Skeletal muscle cell (primary cell): ENCODE measurements at regions not wholly inside any gene's neighbourhood (a gene's known extent, or its start where the extent isn't known, plus 50 kb on each side); places are given as distances from the start of the nearest gene placed in this dataset.
A peak's percentile ranks its signal among the peaks of the same experiment; 100 is the strongest.
"Not testable (repeated sequence)": the region's sequence is repeated elsewhere in the genome, so short reads cannot be mapped to it uniquely, and the experiment has no call there.

Experiments
- DNase-seq: peaks from one replicate; pipeline ENCODE4 v3.0.0-alpha.2; 2010; ENCODE audit warnings: low read depth
- H3K4me3 ChIP-seq: 2 replicates; pipeline ENCODE4 v1.5.1; 2011; ENCODE audit warnings: low read depth, mild to moderate bottlenecking, control low read depth, low read length, moderate library complexity

- DNase-seq: not testable (repeated sequence)
Measured at GRCh38 chrX:1764883-1765364, 150.1 kb downstream of the ASMT start.

GRCh38 chrX:1767026-1767425 is 152.2 kb downstream of the ASMT start:
- no peak overlapping the region for H3K4me3 ChIP-seq
- DNase-seq: no peak

More at GRCh38 chrX:1764883-1765364, 150.1 kb downstream of the ASMT start:
- not testable (repeated sequence) for H3K4me3 ChIP-seq

- no peak overlapping the region for H3K4me3 ChIP-seq
- no peak for DNase-seq
Measured at GRCh38 chrX:1778817-1779216, 164.0 kb downstream of the ASMT start.

- no peak overlapping the region for H3K4me3 ChIP-seq
- DNase-seq: no peak
Measured at GRCh38 chrX:1779626-1780025, 164.8 kb downstream of the ASMT start.

GRCh38 chrX:1781766-1782165 is 166.9 kb downstream of the ASMT start:
- DNase-seq: no peak
- no peak overlapping the region for H3K4me3 ChIP-seq

GRCh38 chrX:1784773-1785172 is 169.9 kb downstream of the ASMT start:
- H3K4me3 ChIP-seq: no peak overlapping the region
- no peak for DNase-seq

- no peak for DNase-seq
- no peak overlapping the region for H3K4me3 ChIP-seq
Measured at GRCh38 chrX:1788300-1788911, 173.5 kb downstream of the ASMT start.

GRCh38 chrX:1792636-1793035 is 177.8 kb downstream of the ASMT start:
- no peak for DNase-seq
- H3K4me3 ChIP-seq: no peak overlapping the region

- no peak for DNase-seq
- no peak overlapping the region for H3K4me3 ChIP-seq
Measured at GRCh38 chrX:1794586-1794985, 179.7 kb downstream of the ASMT start.

GRCh38 chrX:1802912-1803311 is 188.1 kb downstream of the ASMT start:
- H3K4me3 ChIP-seq: no peak overlapping the region
- no peak for DNase-seq

- H3K4me3 ChIP-seq: no peak overlapping the region
- no peak for DNase-seq
Measured at GRCh38 chrX:1803741-1804140, 188.9 kb downstream of the ASMT start.

GRCh38 chrX:1807301-1807731 is 192.5 kb downstream of the ASMT start:
- peak; percentile 4 for DNase-seq
- no peak overlapping the region for H3K4me3 ChIP-seq

GRCh38 chrX:1809581-1809980 is 194.7 kb downstream of the ASMT start:
- no peak for DNase-seq
- H3K4me3 ChIP-seq: no peak overlapping the region

GRCh38 chrX:1813809-1814208 is 198.9 kb downstream of the ASMT start:
- no peak for DNase-seq
- H3K4me3 ChIP-seq: no peak overlapping the region

- DNase-seq: no peak
Measured at GRCh38 chrX:1815456-1816175, 200.8 kb downstream of the ASMT start.

GRCh38 chrX:1816387-1816982 is 201.6 kb downstream of the ASMT start:
- not testable (repeated sequence) for DNase-seq, H3K4me3 ChIP-seq

More at GRCh38 chrX:1815456-1816175, 200.8 kb downstream of the ASMT start:
- no peak overlapping the region for H3K4me3 ChIP-seq

GRCh38 chrX:1821846-1822245 is 207.0 kb downstream of the ASMT start:
- no peak overlapping the region for H3K4me3 ChIP-seq
- DNase-seq: no peak

- no peak for DNase-seq
- no peak overlapping the region for H3K4me3 ChIP-seq
Measured at GRCh38 chrX:1824855-1825254, 210.0 kb downstream of the ASMT start.

GRCh38 chrX:1833656-1834360 is 218.9 kb downstream of the ASMT start:
- no peak overlapping the region for H3K4me3 ChIP-seq
- DNase-seq: no peak

GRCh38 chrX:1835056-1835455 is 220.2 kb downstream of the ASMT start:
- no peak for DNase-seq
- no peak overlapping the region for H3K4me3 ChIP-seq
